WTC11 (cell line): ENCODE measurements at regions not wholly inside any gene's neighbourhood (a gene's known extent, or its start where the extent isn't known, plus 50 kb on each side); places are given as distances from the start of the nearest gene placed in this dataset.

ENCODE experiments used
- ATAC-seq: fragments of 200-7000 bp; cut with Tn5 transposase; 2 replicates; pipeline ENCODE4 v1.10.0; 2021; ENCODE audit warnings: mild to moderate bottlenecking, moderate library complexity
- CTCF ChIA-PET: fragments of 300-600 bp; sonication (Branson Sonifier 250); formaldehyde crosslinking; loops from one replicate; lab custom pipeline; 2021; ENCODE audit warnings: antibody characterized with exemption; lab: Charles Lee
- POLR2A ChIA-PET: fragments of 350-600 bp; sonication (Branson Sonifier 250); formaldehyde crosslinking; loops from one replicate; lab custom pipeline; 2021; ENCODE audit warnings: antibody characterized with exemption; lab: Charles Lee
- DNase-seq: peaks from one replicate; pipeline ENCODE4 v3.0.0; 2021; ENCODE audit warnings: low spot score
- H3K27ac Mint-ChIP-seq: 2 replicates; pipeline ENCODE4 v1.8.0; 2021; ENCODE audit warnings: mixed read lengths
- H3K27me3 Mint-ChIP-seq: 2 replicates; pipeline ENCODE4 v1.8.0; 2021; ENCODE audit warnings: low read depth, mild to moderate bottlenecking, moderate library complexity, mixed read lengths
- H3K36me3 Mint-ChIP-seq: 2 replicates; pipeline ENCODE4 v1.8.0; 2021; ENCODE audit warnings: mixed read lengths
- H3K4me1 Mint-ChIP-seq: 2 replicates; pipeline ENCODE4 v1.8.0; 2022; ENCODE audit warnings: mixed read lengths
- H3K4me3 Mint-ChIP-seq: 2 replicates; pipeline ENCODE4 v1.8.0; 2021; ENCODE audit warnings: mild to moderate bottlenecking, moderate library complexity, mixed read lengths
- H3K9me3 Mint-ChIP-seq: 2 replicates; pipeline ENCODE4 v1.8.0; 2021; ENCODE audit warnings: mixed read lengths
- ELF4 ChIP-seq: sonication (generic); formaldehyde crosslinking; IDR thresholded peaks from 2 replicates; pipeline ENCODE4 v1.8.1; 2022; ENCODE audit warnings: low read depth, mild to moderate bottlenecking, moderate library complexity, missing genetic modification reagents
- GTF2I ChIP-seq: fragments of 250-450 bp; sonication (Bioruptor Pico); conservative IDR thresholded peaks from 2 replicates; pipeline ENCODE4 v1.4.0; 2021; ENCODE audit warnings: mild to moderate bottlenecking
- TCF7 ChIP-seq: sonication (generic); formaldehyde crosslinking; IDR thresholded peaks from 2 replicates; pipeline ENCODE4 v1.8.0; 2022; ENCODE audit warnings: mild to moderate bottlenecking, low read depth, missing genetic modification reagents, moderate library complexity
- ZNF317 ChIP-seq: sonication (generic); formaldehyde crosslinking; IDR thresholded peaks from 2 replicates; pipeline ENCODE4 v1.8.1; 2023; ENCODE audit warnings: low read depth, mild to moderate bottlenecking, moderate library complexity, missing genetic modification reagents, borderline replicate concordance
- ZNF396 ChIP-seq: fragments of 250-450 bp; sonication (Bioruptor Pico); IDR thresholded peaks from 2 replicates; pipeline ENCODE4 v1.8.0; 2021; ENCODE audit warnings: mild to moderate bottlenecking, moderate library complexity, borderline replicate concordance
- ZNF671 ChIP-seq: fragments of 250-450 bp; sonication (Bioruptor Pico); IDR thresholded peaks from 2 replicates; pipeline ENCODE4 v1.8.0; 2021; ENCODE audit warnings: mild to moderate bottlenecking
- TF ChIP-seq, protein P1 (sequence below): fragments of 250-450 bp; sonication (Bioruptor Pico); IDR thresholded peaks from 2 replicates; pipeline ENCODE4 v2.1.2; 2022; ENCODE audit warnings: mild to moderate bottlenecking, moderate library complexity
- TF ChIP-seq, protein P2 (sequence below): fragments of 250-450 bp; sonication (Bioruptor Pico); IDR thresholded peaks from 2 replicates; pipeline ENCODE4 v1.9.0; 2021; ENCODE audit warnings: mild to moderate bottlenecking
- TF ChIP-seq, protein P3 (sequence below): sonication (generic); formaldehyde crosslinking; IDR thresholded peaks from 2 replicates; pipeline ENCODE4 v1.8.1; 2023; ENCODE audit warnings: mild to moderate bottlenecking, missing genetic modification reagents, moderate library complexity
- TF ChIP-seq, protein P4 (sequence below): fragments of 250-450 bp; sonication (Bioruptor Pico); IDR thresholded peaks from 2 replicates; pipeline ENCODE4 v1.8.0; 2021; ENCODE audit warnings: mild to moderate bottlenecking
- TF ChIP-seq, protein P5 (sequence below): fragments of 250-450 bp; sonication (Bioruptor Pico); IDR thresholded peaks from 2 replicates; pipeline ENCODE4 v1.9.0; 2021; ENCODE audit warnings: mild to moderate bottlenecking, borderline replicate concordance
- TF ChIP-seq, protein P6 (sequence below): sonication (generic); formaldehyde crosslinking; IDR thresholded peaks from 2 replicates; pipeline ENCODE4 v1.8.0; 2022; ENCODE audit warnings: mild to moderate bottlenecking, missing genetic modification reagents
- TF ChIP-seq, protein P7 (sequence below): sonication (generic); formaldehyde crosslinking; IDR thresholded peaks from 2 replicates; pipeline ENCODE4 v1.8.1; 2023; ENCODE audit warnings: mild to moderate bottlenecking, moderate library complexity, missing genetic modification reagents

DNA sequence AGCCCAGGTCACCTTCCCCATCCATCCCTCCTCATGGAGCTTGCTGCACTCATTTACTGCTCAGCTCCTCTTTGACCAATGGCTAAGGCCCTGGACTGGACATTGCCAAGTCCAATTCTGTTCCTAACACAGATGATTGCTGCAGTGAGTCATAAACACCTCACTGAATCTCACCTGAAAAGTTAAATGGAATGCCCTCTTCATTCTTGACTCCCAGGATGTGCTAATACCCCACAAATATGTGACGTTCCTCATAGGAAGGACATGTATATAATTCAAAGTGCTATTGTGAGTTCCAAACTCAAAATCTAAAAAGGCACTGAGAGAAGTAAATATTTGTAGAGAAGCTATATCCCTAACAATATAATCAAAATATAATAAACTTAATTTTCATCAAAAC lies 73.5 kb upstream of the DLX6 start:
- Mint-ChIP-seq H3K9me3 (no peaks in the 10 kb centered on the region), H3K4me3 (no peak overlapping the region), H3K27ac (no peak overlapping the region), H3K36me3 (no peaks in the 10 kb centered on the region), H3K27me3 (no peaks in the 10 kb centered on the region; the same call in 1 of the 2 replicates), H3K4me1 (no peaks in the 10 kb centered on the region)
- POLR2A ChIA-PET = interaction anchor here (0.9 to 1.1 kb wide), 2 partner anchors 9 to 14 kb away, joined by 3 read pairs; no protein-coding TSS in a partner anchor
- TF ChIP-seq, protein P1, sequence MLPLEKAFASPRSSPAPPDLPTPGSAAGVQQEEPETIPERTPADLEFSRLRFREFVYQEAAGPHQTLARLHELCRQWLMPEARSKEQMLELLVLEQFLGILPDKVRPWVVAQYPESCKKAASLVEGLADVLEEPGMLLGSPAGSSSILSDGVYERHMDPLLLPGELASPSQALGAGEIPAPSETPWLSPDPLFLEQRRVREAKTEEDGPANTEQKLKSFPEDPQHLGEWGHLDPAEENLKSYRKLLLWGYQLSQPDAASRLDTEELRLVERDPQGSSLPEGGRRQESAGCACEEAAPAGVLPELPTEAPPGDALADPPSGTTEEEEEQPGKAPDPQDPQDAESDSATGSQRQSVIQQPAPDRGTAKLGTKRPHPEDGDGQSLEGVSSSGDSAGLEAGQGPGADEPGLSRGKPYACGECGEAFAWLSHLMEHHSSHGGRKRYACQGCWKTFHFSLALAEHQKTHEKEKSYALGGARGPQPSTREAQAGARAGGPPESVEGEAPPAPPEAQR (CRISPR knock-in tag) = no peak
- TF ChIP-seq, protein P2, sequence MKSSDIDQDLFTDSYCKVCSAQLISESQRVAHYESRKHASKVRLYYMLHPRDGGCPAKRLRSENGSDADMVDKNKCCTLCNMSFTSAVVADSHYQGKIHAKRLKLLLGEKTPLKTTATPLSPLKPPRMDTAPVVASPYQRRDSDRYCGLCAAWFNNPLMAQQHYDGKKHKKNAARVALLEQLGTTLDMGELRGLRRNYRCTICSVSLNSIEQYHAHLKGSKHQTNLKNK (CRISPR knock-in tag) = no peak
- no peak for TF ChIP-seq GTF2I
- no peak for TF ChIP-seq ELF4 (CRISPR knock-in tag)
- no peak for TF ChIP-seq ZNF671 (CRISPR knock-in tag)
- no peak for TF ChIP-seq ZNF317 (CRISPR knock-in tag)
- TF ChIP-seq, protein P3, sequence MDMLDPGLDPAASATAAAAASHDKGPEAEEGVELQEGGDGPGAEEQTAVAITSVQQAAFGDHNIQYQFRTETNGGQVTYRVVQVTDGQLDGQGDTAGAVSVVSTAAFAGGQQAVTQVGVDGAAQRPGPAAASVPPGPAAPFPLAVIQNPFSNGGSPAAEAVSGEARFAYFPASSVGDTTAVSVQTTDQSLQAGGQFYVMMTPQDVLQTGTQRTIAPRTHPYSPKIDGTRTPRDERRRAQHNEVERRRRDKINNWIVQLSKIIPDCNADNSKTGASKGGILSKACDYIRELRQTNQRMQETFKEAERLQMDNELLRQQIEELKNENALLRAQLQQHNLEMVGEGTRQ (CRISPR knock-in tag) = no peak
- TF ChIP-seq, protein P4, sequence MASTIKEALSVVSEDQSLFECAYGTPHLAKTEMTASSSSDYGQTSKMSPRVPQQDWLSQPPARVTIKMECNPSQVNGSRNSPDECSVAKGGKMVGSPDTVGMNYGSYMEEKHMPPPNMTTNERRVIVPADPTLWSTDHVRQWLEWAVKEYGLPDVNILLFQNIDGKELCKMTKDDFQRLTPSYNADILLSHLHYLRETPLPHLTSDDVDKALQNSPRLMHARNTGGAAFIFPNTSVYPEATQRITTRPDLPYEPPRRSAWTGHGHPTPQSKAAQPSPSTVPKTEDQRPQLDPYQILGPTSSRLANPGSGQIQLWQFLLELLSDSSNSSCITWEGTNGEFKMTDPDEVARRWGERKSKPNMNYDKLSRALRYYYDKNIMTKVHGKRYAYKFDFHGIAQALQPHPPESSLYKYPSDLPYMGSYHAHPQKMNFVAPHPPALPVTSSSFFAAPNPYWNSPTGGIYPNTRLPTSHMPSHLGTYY (CRISPR knock-in tag) = no peak
- TF ChIP-seq TCF7 (CRISPR knock-in tag) = no peak
- no peak for ATAC-seq
- DNase-seq = no peak
- CTCF ChIA-PET = no interaction called here

DNA sequence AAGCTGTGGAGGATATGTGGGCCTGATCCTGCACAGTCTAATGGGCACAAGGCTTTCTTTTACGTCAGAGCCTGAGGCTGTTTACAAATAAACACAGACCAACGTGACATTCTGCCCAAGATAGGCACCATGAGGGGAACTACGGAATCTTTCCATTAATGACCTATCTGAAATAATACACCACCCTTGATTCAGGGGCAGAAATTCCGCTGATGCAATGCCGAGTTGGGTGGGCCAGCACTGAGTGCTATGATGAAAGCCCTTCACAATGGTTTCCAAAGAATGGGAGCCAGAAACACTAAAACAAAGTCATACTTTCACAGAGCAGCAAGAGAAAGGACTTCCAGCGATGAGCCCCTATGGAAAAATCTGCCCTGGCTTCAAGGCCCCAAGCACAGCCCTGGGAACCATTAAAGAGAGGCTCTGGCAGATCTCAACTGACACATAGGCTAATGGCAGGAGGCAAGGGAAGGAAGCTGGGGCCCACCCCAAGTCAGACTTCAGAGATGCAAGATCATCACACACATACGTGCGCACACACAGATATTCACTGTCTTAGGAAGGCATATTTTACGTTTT lies 72.2 kb upstream of the DLX6 start:
- ChIA-PET POLR2A (no interaction called here), CTCF (no interaction called here)
- H3K27me3 Mint-ChIP-seq = no peaks in the 10 kb centered on the region; the same call in 1 of the 2 replicates
- TF ChIP-seq, protein P5, sequence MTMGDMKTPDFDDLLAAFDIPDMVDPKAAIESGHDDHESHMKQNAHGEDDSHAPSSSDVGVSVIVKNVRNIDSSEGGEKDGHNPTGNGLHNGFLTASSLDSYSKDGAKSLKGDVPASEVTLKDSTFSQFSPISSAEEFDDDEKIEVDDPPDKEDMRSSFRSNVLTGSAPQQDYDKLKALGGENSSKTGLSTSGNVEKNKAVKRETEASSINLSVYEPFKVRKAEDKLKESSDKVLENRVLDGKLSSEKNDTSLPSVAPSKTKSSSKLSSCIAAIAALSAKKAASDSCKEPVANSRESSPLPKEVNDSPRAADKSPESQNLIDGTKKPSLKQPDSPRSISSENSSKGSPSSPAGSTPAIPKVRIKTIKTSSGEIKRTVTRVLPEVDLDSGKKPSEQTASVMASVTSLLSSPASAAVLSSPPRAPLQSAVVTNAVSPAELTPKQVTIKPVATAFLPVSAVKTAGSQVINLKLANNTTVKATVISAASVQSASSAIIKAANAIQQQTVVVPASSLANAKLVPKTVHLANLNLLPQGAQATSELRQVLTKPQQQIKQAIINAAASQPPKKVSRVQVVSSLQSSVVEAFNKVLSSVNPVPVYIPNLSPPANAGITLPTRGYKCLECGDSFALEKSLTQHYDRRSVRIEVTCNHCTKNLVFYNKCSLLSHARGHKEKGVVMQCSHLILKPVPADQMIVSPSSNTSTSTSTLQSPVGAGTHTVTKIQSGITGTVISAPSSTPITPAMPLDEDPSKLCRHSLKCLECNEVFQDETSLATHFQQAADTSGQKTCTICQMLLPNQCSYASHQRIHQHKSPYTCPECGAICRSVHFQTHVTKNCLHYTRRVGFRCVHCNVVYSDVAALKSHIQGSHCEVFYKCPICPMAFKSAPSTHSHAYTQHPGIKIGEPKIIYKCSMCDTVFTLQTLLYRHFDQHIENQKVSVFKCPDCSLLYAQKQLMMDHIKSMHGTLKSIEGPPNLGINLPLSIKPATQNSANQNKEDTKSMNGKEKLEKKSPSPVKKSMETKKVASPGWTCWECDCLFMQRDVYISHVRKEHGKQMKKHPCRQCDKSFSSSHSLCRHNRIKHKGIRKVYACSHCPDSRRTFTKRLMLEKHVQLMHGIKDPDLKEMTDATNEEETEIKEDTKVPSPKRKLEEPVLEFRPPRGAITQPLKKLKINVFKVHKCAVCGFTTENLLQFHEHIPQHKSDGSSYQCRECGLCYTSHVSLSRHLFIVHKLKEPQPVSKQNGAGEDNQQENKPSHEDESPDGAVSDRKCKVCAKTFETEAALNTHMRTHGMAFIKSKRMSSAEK = no peak
- TF ChIP-seq, protein P6, sequence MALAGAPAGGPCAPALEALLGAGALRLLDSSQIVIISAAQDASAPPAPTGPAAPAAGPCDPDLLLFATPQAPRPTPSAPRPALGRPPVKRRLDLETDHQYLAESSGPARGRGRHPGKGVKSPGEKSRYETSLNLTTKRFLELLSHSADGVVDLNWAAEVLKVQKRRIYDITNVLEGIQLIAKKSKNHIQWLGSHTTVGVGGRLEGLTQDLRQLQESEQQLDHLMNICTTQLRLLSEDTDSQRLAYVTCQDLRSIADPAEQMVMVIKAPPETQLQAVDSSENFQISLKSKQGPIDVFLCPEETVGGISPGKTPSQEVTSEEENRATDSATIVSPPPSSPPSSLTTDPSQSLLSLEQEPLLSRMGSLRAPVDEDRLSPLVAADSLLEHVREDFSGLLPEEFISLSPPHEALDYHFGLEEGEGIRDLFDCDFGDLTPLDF (CRISPR knock-in tag) = no peak
- TF ChIP-seq ZNF396 (CRISPR knock-in tag) = no peak
- TF ChIP-seq, protein P7, sequence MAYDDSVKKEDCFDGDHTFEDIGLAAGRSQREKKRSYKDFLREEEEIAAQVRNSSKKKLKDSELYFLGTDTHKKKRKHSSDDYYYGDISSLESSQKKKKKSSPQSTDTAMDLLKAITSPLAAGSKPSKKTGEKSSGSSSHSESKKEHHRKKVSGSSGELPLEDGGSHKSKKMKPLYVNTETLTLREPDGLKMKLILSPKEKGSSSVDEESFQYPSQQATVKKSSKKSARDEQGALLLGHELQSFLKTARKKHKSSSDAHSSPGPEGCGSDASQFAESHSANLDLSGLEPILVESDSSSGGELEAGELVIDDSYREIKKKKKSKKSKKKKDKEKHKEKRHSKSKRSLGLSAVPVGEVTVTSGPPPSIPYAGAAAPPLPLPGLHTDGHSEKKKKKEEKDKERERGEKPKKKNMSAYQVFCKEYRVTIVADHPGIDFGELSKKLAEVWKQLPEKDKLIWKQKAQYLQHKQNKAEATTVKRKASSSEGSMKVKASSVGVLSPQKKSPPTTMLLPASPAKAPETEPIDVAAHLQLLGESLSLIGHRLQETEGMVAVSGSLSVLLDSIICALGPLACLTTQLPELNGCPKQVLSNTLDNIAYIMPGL (CRISPR knock-in tag) = no peak
- no peak overlapping the region for H3K4me3 Mint-ChIP-seq
- no peaks in the 10 kb centered on the region for H3K4me1 Mint-ChIP-seq
- H3K9me3 Mint-ChIP-seq = no peaks in the 10 kb centered on the region
- DNase-seq (no peak), ATAC-seq (no peak)
- no peak overlapping the region for H3K27ac Mint-ChIP-seq
- no peaks in the 10 kb centered on the region for H3K36me3 Mint-ChIP-seq
